Sigmoid colon (tissue), 4 donors: ENCODE measurements at regions not wholly inside any gene's neighbourhood (a gene's known extent, or its start where the extent isn't known, plus 50 kb on each side); places are given as distances from the start of the nearest gene placed in this dataset.

Experiments used
- EP300 ChIP-seq, 4 donors: sonication (generic); formaldehyde crosslinking; IDR thresholded peaks; one replicate each; pipeline ENCODE4 v1.6.1; 2017; ENCODE audit warnings: antibody characterized with exemption in 4 of 4
- POLR2AphosphoS5 ChIP-seq, 4 donors: sonication (generic); formaldehyde crosslinking; IDR thresholded peaks; one replicate each; pipeline ENCODE4 v1.6.1; 2017; ENCODE audit warnings: antibody characterized with exemption in 4 of 4
- TF ChIP-seq, protein P1 (sequence below), 4 experiments: fragments of 450-650 bp in 3 of 4; fragments of 200-600 bp in 1 of 4; IDR thresholded peaks; one replicate each; pipeline ENCODE4 v1.5.1; 2016 to 2019; ENCODE audit warnings: antibody characterized with exemption in 4 of 4, mild to moderate bottlenecking in 3 of 4, moderate library complexity in 2 of 4

DNA sequence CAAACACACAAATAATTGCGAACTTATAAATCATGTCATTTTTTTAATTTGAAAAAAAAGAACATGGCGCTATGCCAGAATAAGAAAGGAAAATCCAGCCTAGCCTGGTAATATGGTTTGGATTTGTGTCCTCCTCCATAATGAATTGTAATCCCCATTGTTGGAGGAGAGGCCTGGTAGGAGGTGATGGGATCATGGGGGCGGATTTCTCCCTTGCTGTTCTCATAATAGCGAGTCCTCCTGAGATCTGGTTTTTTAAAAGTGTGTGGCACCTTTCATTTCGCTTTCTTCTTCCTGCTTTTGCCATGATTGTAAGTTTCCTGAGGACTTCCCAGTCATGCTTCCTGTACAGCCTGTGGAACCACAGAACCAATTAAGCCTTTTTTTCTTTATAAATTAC, 65.9 kb upstream of the TANC2 start:
- TF ChIP-seq POLR2AphosphoS5 (IDR thresholded peaks at IDR 0.05) (no peak), EP300 (IDR thresholded peaks at IDR 0.05) (no peak)
- TF ChIP-seq, protein P1, sequence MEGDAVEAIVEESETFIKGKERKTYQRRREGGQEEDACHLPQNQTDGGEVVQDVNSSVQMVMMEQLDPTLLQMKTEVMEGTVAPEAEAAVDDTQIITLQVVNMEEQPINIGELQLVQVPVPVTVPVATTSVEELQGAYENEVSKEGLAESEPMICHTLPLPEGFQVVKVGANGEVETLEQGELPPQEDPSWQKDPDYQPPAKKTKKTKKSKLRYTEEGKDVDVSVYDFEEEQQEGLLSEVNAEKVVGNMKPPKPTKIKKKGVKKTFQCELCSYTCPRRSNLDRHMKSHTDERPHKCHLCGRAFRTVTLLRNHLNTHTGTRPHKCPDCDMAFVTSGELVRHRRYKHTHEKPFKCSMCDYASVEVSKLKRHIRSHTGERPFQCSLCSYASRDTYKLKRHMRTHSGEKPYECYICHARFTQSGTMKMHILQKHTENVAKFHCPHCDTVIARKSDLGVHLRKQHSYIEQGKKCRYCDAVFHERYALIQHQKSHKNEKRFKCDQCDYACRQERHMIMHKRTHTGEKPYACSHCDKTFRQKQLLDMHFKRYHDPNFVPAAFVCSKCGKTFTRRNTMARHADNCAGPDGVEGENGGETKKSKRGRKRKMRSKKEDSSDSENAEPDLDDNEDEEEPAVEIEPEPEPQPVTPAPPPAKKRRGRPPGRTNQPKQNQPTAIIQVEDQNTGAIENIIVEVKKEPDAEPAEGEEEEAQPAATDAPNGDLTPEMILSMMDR (IDR thresholded peaks at IDR 0.05) = no peak
